ENCODE measurements at regions not wholly inside any gene's neighbourhood (a gene's known extent, or its start where the extent isn't known, plus 50 kb on each side); places are given as distances from the start of the nearest gene placed in this dataset.

GRCh38 chr13:103326326-103326725 lies 260.1 kb upstream of the SLC10A2 start:
- DNase-seq (ENCODE audit: extremely low spot score in 2 of 2), result no peak
- Histone ChIP-seq H3K36me3 (no peaks in the 10 kb centered on the region), H3K27ac (no peak overlapping the region), H3K9me3 (no peaks in the 10 kb centered on the region), H3K4me1 (no peaks in the 10 kb centered on the region), H3K27me3 (no peaks in the 10 kb centered on the region), H3K4me3 (no peak overlapping the region)
- intact Hi-C loops (cut with DNase I), result no loop called here
- no peak for TF ChIP-seq CTCF (IDR thresholded peaks at IDR 0.05)
- TF ChIP-seq POLR2A (IDR thresholded peaks at IDR 0.05), result no peak
- no peak for TF ChIP-seq POLR2AphosphoS5 (IDR thresholded peaks at IDR 0.05; ENCODE audit: insufficient read depth in 1 of 2, low read depth in 1 of 2)

- intact Hi-C loops (cut with DNase I), result no loop called here
- DNase-seq (ENCODE audit: extremely low spot score in 2 of 2), result no peak
These were observed 259.5 kb upstream of the SLC10A2 start for GRCh38 chr13:103325672-103326071.

DNA sequence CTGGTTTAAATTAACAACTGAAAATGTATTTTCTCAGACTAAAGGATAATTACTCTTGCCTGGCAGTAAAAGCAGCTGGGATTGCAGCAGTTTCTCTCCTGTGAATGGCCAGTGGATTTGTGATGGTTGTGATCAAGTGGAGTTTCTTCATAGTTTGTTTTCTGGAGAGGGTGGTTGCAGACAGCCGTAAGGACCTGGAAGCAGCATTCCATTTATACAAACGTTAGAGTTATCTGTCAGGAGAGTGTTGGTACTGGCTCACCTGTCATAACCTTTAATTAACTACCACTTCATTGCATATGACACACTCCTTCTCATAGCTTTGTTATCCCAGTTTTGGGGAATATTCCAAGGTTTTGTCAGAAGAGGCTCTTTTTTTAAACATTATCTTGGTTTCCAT lies 258.4 kb upstream of the SLC10A2 start:
- no peak for DNase-seq (ENCODE audit: extremely low spot score in 2 of 2)
- intact Hi-C loops (cut with DNase I), result no loop called here
- no peak for TF ChIP-seq POLR2A (IDR thresholded peaks at IDR 0.05)
- TF ChIP-seq CTCF (IDR thresholded peaks at IDR 0.05), result no peak
- no peak for TF ChIP-seq POLR2AphosphoS5 (IDR thresholded peaks at IDR 0.05; ENCODE audit: insufficient read depth in 1 of 2, low read depth in 1 of 2)
- no peak overlapping the region for H3K27ac ChIP-seq
- no peaks in the 10 kb centered on the region for H3K9me3 ChIP-seq
- H3K4me3 ChIP-seq, result no peak overlapping the region
- H3K4me1 ChIP-seq, result no peaks in the 10 kb centered on the region
- no peaks in the 10 kb centered on the region for H3K36me3 ChIP-seq
- H3K27me3 ChIP-seq, result no peaks in the 10 kb centered on the region

More at GRCh38 chr13:103325672-103326071, 259.5 kb upstream of the SLC10A2 start:
- H3K27me3 ChIP-seq, result no peaks in the 10 kb centered on the region
- H3K36me3 ChIP-seq, result no peaks in the 10 kb centered on the region
- H3K4me1 ChIP-seq, result no peaks in the 10 kb centered on the region
- TF ChIP-seq POLR2A (IDR thresholded peaks at IDR 0.05), result no peak
- no peak for TF ChIP-seq POLR2AphosphoS5 (IDR thresholded peaks at IDR 0.05; ENCODE audit: insufficient read depth in 1 of 2, low read depth in 1 of 2)
- TF ChIP-seq CTCF (IDR thresholded peaks at IDR 0.05), result no peak
- H3K9me3 ChIP-seq, result no peaks in the 10 kb centered on the region
- H3K4me3 ChIP-seq, result no peak overlapping the region
- H3K27ac ChIP-seq, result no peak overlapping the region

DNA sequence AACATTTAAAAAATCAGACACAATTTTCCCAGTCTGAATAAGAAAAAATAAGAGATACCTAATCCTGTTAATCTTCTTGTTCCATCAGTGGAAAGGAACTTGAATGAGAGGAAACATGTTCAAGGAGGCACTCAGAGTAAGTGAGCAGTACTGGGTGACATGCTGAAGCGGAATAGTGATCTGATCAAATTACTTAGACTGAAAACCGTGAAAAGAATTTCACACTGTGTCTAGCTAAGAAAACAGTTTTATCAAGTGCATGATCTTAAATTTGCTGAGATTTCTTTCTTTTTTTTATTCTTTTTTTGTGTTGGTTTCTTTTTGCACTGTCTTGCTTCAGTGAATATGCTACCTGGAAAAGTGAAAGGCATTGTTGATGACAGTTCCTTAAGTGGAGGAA lies 249.5 kb upstream of the SLC10A2 start:
- Histone ChIP-seq H3K4me1 (no peaks in the 10 kb centered on the region), H3K4me3 (no peak overlapping the region), H3K27ac (no peak overlapping the region), H3K27me3 (no peaks in the 10 kb centered on the region), H3K9me3 (no peaks in the 10 kb centered on the region), H3K36me3 (no peaks in the 10 kb centered on the region)
- no peak for DNase-seq (ENCODE audit: extremely low spot score in 2 of 2)
- TF ChIP-seq POLR2A (IDR thresholded peaks at IDR 0.05), result no peak
- TF ChIP-seq CTCF (IDR thresholded peaks at IDR 0.05), result no peak
- TF ChIP-seq POLR2AphosphoS5 (IDR thresholded peaks at IDR 0.05; ENCODE audit: insufficient read depth in 1 of 2, low read depth in 1 of 2), result no peak
- intact Hi-C loops (cut with DNase I), result no loop called here

DNA sequence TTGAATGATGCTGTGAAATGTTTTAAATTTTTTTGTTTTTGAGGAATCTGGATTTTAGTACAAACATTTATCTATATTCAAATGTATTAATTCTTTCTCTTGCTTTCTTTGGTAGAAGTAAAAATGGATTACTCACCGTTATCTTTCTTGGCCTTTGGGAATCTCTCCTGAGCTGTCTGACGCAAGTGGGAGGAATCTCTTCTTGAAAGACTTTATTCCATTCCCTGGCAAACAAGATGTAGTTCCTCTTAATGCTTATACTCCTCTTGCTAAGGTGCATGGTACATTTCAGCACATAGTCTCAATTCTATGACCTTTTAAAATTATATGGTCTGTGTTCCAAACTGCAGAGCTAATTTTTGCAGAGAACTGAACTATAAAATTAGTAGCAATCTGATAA lies 246.2 kb upstream of the SLC10A2 start:
- H3K27ac ChIP-seq, result no peak overlapping the region
- no peaks in the 10 kb centered on the region for H3K4me1 ChIP-seq
- H3K9me3 ChIP-seq, result no peaks in the 10 kb centered on the region
- no peaks in the 10 kb centered on the region for H3K27me3 ChIP-seq
- H3K36me3 ChIP-seq, result no peaks in the 10 kb centered on the region
- no peak for DNase-seq (ENCODE audit: extremely low spot score in 2 of 2)
- intact Hi-C loops (cut with DNase I), result no loop called here
- no peak overlapping the region for H3K4me3 ChIP-seq
- TF ChIP-seq CTCF (IDR thresholded peaks at IDR 0.05), result no peak
- TF ChIP-seq POLR2AphosphoS5 (IDR thresholded peaks at IDR 0.05; ENCODE audit: insufficient read depth in 1 of 2, low read depth in 1 of 2), result no peak
- no peak for TF ChIP-seq POLR2A (IDR thresholded peaks at IDR 0.05)

Data from vagina (tissue), 2 donors.